DND-41 (cell line): ENCODE measurements at regions not wholly inside any gene's neighbourhood (a gene's known extent, or its start where the extent isn't known, plus 50 kb on each side); places are given as distances from the start of the nearest gene placed in this dataset.

Experiments
- CTCF ChIP-seq: IDR thresholded peaks from 2 replicates; pipeline ENCODE4 v1.5.1; 2012; ENCODE audit warnings: borderline replicate concordance, low read length, moderate library complexity, mild to moderate bottlenecking; ENCODE audit not compliant: poor library complexity, severe bottlenecking; ENCODE audit errors: extremely low read depth
- EZH2 ChIP-seq: IDR thresholded peaks from 3 replicates; pipeline ENCODE4 v1.6.1; 2012; ENCODE audit warnings: borderline replicate concordance, low read depth, mild to moderate bottlenecking, moderate library complexity, low read length, inconsistent platforms; ENCODE audit not compliant: severe bottlenecking

GRCh38 chr6:142501795-142502194, 200.0 kb downstream of the ADGRG6 start:
- TF ChIP-seq CTCF (no peak), EZH2 (no peak)
